ENCODE measurements at regions not wholly inside any gene's neighbourhood (a gene's known extent, or its start where the extent isn't known, plus 50 kb on each side); places are given as distances from the start of the nearest gene placed in this dataset.

DNA sequence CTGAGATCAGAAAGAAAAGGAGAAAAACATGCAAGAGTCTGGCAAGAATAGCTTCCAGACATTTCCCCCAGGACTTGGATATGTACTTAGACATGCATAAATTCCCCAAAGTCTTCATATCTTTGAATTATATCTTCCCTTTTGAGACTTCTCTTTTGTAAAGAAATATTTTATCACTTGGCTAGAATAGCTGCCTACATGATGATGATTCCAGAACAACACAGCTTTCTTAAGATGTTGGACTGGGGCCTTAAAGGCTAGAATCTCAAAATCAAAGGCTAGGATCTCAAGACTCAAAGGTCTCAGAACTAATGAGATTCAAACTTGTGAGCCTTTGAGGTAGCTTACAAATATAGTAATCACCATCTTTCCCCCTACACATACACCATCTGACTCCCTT, 842.3 kb downstream of the BCL11A start:
- no peak for ATAC-seq
- TF ChIP-seq ZNF565 (CRISPR knock-in tag; conservative IDR thresholded peaks at IDR 0.05; ENCODE audit: low read depth) = no peak
- no peak for TF ChIP-seq ZFP3 (CRISPR knock-in tag; IDR thresholded peaks at IDR 0.05)
- no peak for TF ChIP-seq CSDC2 (CRISPR knock-in tag; IDR thresholded peaks at IDR 0.05)
- TF ChIP-seq ISL1 (CRISPR knock-in tag; IDR thresholded peaks at IDR 0.05) = no peak
- TF ChIP-seq, protein P1, sequence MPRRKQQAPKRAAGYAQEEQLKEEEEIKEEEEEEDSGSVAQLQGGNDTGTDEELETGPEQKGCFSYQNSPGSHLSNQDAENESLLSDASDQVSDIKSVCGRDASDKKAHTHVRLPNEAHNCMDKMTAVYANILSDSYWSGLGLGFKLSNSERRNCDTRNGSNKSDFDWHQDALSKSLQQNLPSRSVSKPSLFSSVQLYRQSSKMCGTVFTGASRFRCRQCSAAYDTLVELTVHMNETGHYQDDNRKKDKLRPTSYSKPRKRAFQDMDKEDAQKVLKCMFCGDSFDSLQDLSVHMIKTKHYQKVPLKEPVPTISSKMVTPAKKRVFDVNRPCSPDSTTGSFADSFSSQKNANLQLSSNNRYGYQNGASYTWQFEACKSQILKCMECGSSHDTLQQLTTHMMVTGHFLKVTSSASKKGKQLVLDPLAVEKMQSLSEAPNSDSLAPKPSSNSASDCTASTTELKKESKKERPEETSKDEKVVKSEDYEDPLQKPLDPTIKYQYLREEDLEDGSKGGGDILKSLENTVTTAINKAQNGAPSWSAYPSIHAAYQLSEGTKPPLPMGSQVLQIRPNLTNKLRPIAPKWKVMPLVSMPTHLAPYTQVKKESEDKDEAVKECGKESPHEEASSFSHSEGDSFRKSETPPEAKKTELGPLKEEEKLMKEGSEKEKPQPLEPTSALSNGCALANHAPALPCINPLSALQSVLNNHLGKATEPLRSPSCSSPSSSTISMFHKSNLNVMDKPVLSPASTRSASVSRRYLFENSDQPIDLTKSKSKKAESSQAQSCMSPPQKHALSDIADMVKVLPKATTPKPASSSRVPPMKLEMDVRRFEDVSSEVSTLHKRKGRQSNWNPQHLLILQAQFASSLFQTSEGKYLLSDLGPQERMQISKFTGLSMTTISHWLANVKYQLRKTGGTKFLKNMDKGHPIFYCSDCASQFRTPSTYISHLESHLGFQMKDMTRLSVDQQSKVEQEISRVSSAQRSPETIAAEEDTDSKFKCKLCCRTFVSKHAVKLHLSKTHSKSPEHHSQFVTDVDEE (CRISPR knock-in tag; IDR thresholded peaks at IDR 0.05) = no peak
- TF ChIP-seq, protein P2, sequence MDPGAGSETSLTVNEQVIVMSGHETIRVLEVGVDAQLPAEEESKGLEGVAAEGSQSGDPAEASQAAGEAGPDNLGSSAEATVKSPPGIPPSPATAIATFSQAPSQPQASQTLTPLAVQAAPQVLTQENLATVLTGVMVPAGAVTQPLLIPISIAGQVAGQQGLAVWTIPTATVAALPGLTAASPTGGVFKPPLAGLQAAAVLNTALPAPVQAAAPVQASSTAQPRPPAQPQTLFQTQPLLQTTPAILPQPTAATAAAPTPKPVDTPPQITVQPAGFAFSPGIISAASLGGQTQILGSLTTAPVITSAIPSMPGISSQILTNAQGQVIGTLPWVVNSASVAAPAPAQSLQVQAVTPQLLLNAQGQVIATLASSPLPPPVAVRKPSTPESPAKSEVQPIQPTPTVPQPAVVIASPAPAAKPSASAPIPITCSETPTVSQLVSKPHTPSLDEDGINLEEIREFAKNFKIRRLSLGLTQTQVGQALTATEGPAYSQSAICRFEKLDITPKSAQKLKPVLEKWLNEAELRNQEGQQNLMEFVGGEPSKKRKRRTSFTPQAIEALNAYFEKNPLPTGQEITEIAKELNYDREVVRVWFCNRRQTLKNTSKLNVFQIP (CRISPR knock-in tag; IDR thresholded peaks at IDR 0.05; ENCODE audit: borderline replicate concordance, low read depth) = no peak
- TF ChIP-seq, protein P3, sequence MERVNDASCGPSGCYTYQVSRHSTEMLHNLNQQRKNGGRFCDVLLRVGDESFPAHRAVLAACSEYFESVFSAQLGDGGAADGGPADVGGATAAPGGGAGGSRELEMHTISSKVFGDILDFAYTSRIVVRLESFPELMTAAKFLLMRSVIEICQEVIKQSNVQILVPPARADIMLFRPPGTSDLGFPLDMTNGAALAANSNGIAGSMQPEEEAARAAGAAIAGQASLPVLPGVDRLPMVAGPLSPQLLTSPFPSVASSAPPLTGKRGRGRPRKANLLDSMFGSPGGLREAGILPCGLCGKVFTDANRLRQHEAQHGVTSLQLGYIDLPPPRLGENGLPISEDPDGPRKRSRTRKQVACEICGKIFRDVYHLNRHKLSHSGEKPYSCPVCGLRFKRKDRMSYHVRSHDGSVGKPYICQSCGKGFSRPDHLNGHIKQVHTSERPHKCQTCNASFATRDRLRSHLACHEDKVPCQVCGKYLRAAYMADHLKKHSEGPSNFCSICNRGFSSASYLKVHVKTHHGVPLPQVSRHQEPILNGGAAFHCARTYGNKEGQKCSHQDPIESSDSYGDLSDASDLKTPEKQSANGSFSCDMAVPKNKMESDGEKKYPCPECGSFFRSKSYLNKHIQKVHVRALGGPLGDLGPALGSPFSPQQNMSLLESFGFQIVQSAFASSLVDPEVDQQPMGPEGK (CRISPR knock-in tag; IDR thresholded peaks at IDR 0.05; ENCODE audit: borderline replicate concordance) = no peak
- TF ChIP-seq ZC3H10 (CRISPR knock-in tag; IDR thresholded peaks at IDR 0.05) = no peak
- TF ChIP-seq, protein P4, sequence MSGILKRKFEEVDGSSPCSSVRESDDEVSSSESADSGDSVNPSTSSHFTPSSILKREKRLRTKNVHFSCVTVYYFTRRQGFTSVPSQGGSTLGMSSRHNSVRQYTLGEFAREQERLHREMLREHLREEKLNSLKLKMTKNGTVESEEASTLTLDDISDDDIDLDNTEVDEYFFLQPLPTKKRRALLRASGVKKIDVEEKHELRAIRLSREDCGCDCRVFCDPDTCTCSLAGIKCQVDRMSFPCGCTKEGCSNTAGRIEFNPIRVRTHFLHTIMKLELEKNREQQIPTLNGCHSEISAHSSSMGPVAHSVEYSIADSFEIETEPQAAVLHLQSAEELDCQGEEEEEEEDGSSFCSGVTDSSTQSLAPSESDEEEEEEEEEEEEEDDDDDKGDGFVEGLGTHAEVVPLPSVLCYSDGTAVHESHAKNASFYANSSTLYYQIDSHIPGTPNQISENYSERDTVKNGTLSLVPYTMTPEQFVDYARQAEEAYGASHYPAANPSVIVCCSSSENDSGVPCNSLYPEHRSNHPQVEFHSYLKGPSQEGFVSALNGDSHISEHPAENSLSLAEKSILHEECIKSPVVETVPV (CRISPR knock-in tag; IDR thresholded peaks at IDR 0.05) = no peak
- TF ChIP-seq, protein P5, sequence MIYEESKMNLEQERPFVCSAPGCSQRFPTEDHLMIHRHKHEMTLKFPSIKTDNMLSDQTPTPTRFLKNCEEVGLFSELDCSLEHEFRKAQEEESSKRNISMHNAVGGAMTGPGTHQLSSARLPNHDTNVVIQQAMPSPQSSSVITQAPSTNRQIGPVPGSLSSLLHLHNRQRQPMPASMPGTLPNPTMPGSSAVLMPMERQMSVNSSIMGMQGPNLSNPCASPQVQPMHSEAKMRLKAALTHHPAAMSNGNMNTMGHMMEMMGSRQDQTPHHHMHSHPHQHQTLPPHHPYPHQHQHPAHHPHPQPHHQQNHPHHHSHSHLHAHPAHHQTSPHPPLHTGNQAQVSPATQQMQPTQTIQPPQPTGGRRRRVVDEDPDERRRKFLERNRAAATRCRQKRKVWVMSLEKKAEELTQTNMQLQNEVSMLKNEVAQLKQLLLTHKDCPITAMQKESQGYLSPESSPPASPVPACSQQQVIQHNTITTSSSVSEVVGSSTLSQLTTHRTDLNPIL (CRISPR knock-in tag; IDR thresholded peaks at IDR 0.05; ENCODE audit: low read depth) = no peak
- no peak for TF ChIP-seq BACH2 (CRISPR knock-in tag; IDR thresholded peaks at IDR 0.05; ENCODE audit: borderline replicate concordance)

DNA sequence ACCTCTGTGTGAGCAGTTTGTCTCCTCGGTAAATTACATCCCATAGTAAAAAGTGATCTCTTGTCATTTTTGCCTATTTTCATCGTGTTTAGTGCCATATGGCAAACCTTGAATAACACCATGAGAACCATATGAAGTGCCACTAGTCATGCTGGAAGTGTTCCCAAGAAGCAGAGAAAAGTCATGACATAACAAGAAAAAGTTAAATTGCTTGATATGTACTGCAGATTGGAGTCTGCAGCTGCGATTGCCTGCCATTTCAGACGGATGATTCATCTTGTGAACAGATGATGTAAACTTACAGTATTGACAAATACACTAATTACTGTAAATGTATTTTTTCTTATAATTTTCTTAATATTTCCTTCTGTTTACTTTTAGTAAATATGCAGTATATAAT, 846.7 kb downstream of the BCL11A start:
- TF ChIP-seq, protein P3 (CRISPR knock-in tag; IDR thresholded peaks at IDR 0.05; ENCODE audit: borderline replicate concordance) = no peak
- TF ChIP-seq ESRRG (CRISPR knock-in tag; IDR thresholded peaks at IDR 0.05) = no peak
- no peak for TF ChIP-seq BACH2 (CRISPR knock-in tag; IDR thresholded peaks at IDR 0.05; ENCODE audit: borderline replicate concordance)
- no peak for TF ChIP-seq TOX (CRISPR knock-in tag; IDR thresholded peaks at IDR 0.05; ENCODE audit: borderline replicate concordance)
- no peak for TF ChIP-seq ISL1 (CRISPR knock-in tag; IDR thresholded peaks at IDR 0.05)
- TF ChIP-seq, protein P5 (CRISPR knock-in tag; IDR thresholded peaks at IDR 0.05; ENCODE audit: low read depth) = no peak
- ATAC-seq = no peak

DNA sequence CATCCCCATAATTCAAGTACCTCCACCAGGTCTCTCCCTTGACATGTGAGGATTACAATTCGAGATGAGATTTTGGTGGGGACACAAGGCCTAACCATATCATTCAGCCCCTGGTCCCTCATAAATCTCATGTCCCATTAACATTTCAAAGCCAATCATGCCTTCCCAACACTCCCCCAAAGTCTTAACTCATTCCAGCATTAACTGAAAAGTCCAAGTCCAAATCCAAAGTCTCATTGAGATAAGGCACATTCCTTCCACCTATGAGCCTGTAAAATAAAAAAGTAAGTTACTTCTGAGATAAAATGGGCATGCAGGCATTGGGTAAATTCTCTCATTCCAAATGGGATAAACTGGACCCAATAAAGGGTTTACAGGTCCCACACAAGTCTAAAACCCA, 849.7 kb downstream of the BCL11A start:
- ATAC-seq = no peak
- no peak for TF ChIP-seq ZC3H10 (CRISPR knock-in tag; IDR thresholded peaks at IDR 0.05)
- TF ChIP-seq, protein P1 (CRISPR knock-in tag; IDR thresholded peaks at IDR 0.05) = no peak
- TF ChIP-seq BACH2 (CRISPR knock-in tag; IDR thresholded peaks at IDR 0.05; ENCODE audit: borderline replicate concordance) = no peak
- no peak for TF ChIP-seq ISL1 (CRISPR knock-in tag; IDR thresholded peaks at IDR 0.05)
- TF ChIP-seq ZFP3 (CRISPR knock-in tag; IDR thresholded peaks at IDR 0.05) = no peak
- TF ChIP-seq, protein P2 (CRISPR knock-in tag; IDR thresholded peaks at IDR 0.05; ENCODE audit: borderline replicate concordance, low read depth) = no peak
- TF ChIP-seq, protein P3 (CRISPR knock-in tag; IDR thresholded peaks at IDR 0.05; ENCODE audit: borderline replicate concordance) = no peak
- TF ChIP-seq PPARA (CRISPR knock-in tag; IDR thresholded peaks at IDR 0.05; ENCODE audit: borderline replicate concordance) = no peak
